HepG2 (cell line): ENCODE measurements at regions not wholly inside any gene's neighbourhood (a gene's known extent, or its start where the extent isn't known, plus 50 kb on each side); places are given as distances from the start of the nearest gene placed in this dataset.

Experiments used
- MED1 ChIP-seq: sonication (generic); formaldehyde crosslinking; IDR thresholded peaks from 2 replicates; pipeline ENCODE4 v1.4.0; 2020; ENCODE audit warnings: missing genetic modification reagents
- POLR2A ChIP-seq, 2 experiments: IDR thresholded peaks; 2 replicates each; pipeline ENCODE4 v1.6.1; 2011; ENCODE audit warnings: low read depth in 2 of 2, low read length in 2 of 2, mild to moderate bottlenecking in 1 of 2, moderate library complexity in 1 of 2; ENCODE audit not compliant: insufficient read depth in 1 of 2
- ZNF354B ChIP-seq: sonication (generic); formaldehyde crosslinking; IDR thresholded peaks from 2 replicates; pipeline ENCODE4 v1.8.0; 2022; ENCODE audit warnings: mild to moderate bottlenecking, missing genetic modification reagents
- TF ChIP-seq, protein P1 (sequence below): sonication (generic); formaldehyde crosslinking; IDR thresholded peaks from 2 replicates; pipeline ENCODE4 v1.5.0; 2020; ENCODE audit warnings: mild to moderate bottlenecking, missing genetic modification reagents, moderate library complexity

DNA sequence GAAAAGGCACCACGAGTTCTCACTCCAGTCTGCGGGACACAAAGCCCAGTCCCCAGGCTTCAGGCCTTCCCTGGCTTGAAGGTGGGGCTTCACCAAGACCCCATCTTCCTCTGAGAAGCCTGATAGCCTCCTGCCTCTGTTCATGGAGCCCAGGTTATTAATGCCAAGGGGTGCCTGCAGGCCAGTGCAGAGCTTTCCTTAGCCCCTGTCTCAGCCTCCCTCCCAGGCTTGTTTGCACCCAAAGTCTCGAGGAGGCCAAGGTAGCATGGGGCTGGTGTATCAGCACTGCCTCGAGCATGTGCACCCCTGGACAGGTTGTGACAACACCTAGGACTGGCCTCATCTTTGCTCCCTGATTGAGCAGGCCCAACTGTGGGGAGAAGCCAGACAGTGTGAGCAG lies 108.1 kb upstream of the PCDH15 start:
- TF ChIP-seq, protein P1, sequence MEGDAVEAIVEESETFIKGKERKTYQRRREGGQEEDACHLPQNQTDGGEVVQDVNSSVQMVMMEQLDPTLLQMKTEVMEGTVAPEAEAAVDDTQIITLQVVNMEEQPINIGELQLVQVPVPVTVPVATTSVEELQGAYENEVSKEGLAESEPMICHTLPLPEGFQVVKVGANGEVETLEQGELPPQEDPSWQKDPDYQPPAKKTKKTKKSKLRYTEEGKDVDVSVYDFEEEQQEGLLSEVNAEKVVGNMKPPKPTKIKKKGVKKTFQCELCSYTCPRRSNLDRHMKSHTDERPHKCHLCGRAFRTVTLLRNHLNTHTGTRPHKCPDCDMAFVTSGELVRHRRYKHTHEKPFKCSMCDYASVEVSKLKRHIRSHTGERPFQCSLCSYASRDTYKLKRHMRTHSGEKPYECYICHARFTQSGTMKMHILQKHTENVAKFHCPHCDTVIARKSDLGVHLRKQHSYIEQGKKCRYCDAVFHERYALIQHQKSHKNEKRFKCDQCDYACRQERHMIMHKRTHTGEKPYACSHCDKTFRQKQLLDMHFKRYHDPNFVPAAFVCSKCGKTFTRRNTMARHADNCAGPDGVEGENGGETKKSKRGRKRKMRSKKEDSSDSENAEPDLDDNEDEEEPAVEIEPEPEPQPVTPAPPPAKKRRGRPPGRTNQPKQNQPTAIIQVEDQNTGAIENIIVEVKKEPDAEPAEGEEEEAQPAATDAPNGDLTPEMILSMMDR (CRISPR knock-in tag): no peak
- TF ChIP-seq POLR2A (IDR thresholded peaks at IDR 0.05; ENCODE audit: insufficient read depth in 1 of 2, low read depth in 2 of 2, low read length in 2 of 2) (no peak), ZNF354B (CRISPR knock-in tag) (no peak), MED1 (CRISPR knock-in tag) (no peak)
